ENCODE measurements at regions not wholly inside any gene's neighbourhood (a gene's known extent, or its start where the extent isn't known, plus 50 kb on each side); places are given as distances from the start of the nearest gene placed in this dataset.

- no peak for TF ChIP-seq NR2F1 (conservative IDR thresholded peaks at IDR 0.05)
- TF ChIP-seq PKNOX1 (IDR thresholded peaks at IDR 0.05) = no peak
Observed at GRCh38 chr15:23854912-23855659, 168.0 kb upstream of the NDN start.

Data from GM12878 (cell line).